ENCODE measurements at regions not wholly inside any gene's neighbourhood (a gene's known extent, or its start where the extent isn't known, plus 50 kb on each side); places are given as distances from the start of the nearest gene placed in this dataset.

- no peak for DNase-seq
- H3K4me3 Mint-ChIP-seq, result no peak overlapping the region
- H4K91ac ChIP-seq (ENCODE audit: insufficient read length, low read depth, low read length), result no peak overlapping the region
- no peak overlapping the region for H3K27ac ChIP-seq (ENCODE audit: insufficient read length, low read depth, low read length)
- H2BK5ac ChIP-seq (ENCODE audit: insufficient read length, low read length), result no peak overlapping the region
- H4K8ac ChIP-seq (replicated peaks; ENCODE audit: insufficient read length, low read depth, low read length), result no peak overlapping the region
- no peak overlapping the region for H3K4ac ChIP-seq (ENCODE audit: low read depth, low read length)
- H4K5ac ChIP-seq (ENCODE audit: insufficient read length, low read depth, low read length), result no peak overlapping the region
- H3T11ph ChIP-seq (ENCODE audit: low read length), result no peak overlapping the region
- H3K27me3 ChIP-seq (ENCODE audit: insufficient read depth, low read length), result no peaks in the 10 kb centered on the region
- no peak overlapping the region for H3K9ac ChIP-seq (ENCODE audit: extremely low read depth, insufficient read length, low read length)
- H2BK12ac ChIP-seq (ENCODE audit: insufficient read length, low read depth, low read length), result no peak overlapping the region
- H3K23me2 ChIP-seq (ENCODE audit: insufficient read length, low read depth, low read length, poor library complexity, severe bottlenecking), result no peaks in the 10 kb centered on the region
- no peaks in the 10 kb centered on the region for H3K79me1 ChIP-seq (ENCODE audit: insufficient read depth, low read depth, low read length, poor library complexity, severe bottlenecking)
- WGBS (ENCODE audit: extremely low coverage, insufficient read length, low lambda C conversion rate), result no CpG with 5 or more reads among the region's 6 CpGs
- H3K4me1 Mint-ChIP-seq, result peaks cover 5 to 8% of the 10 kb centered on the region in 2 experiments
- H3K27ac Mint-ChIP-seq, result no peak overlapping the region
- no peak overlapping the region for H2BK120ac ChIP-seq (ENCODE audit: low read depth, low read length, poor library complexity, severe bottlenecking)
- H3K56ac ChIP-seq (ENCODE audit: insufficient read length, low read depth, low read length), result no peak overlapping the region
- H3K14ac ChIP-seq (ENCODE audit: insufficient read depth, low read length), result no peak overlapping the region
- peaks cover 0 to 2% of the 10 kb centered on the region in 2 experiments; a peak in 1 of 5 replicates for H3K9me3 Mint-ChIP-seq
- H4K20me1 ChIP-seq (ENCODE audit: control insufficient read depth, insufficient read depth, insufficient read length), result no peaks in the 10 kb centered on the region
- H3K79me2 ChIP-seq (ENCODE audit: insufficient read depth, low read length), result no peaks in the 10 kb centered on the region
- no peak overlapping the region for H3K23ac ChIP-seq (ENCODE audit: insufficient read length, low read depth, low read length)
- no peak for TF ChIP-seq CTCF (conservative IDR thresholded peaks at IDR 0.05)
- no peak overlapping the region for H2BK20ac ChIP-seq (ENCODE audit: low read depth, low read length, poor library complexity, severe bottlenecking)
- H3K9me3 ChIP-seq (ENCODE audit: control insufficient read depth, low read depth, low read length), result no peaks in the 10 kb centered on the region
- no peak overlapping the region for H2AK5ac ChIP-seq (ENCODE audit: insufficient read length, low read length)
- no peak overlapping the region for H2BK15ac ChIP-seq (ENCODE audit: low read depth, low read length)
- no peak overlapping the region for H2AFZ ChIP-seq (ENCODE audit: low read length)
- no peaks in the 10 kb centered on the region for H3K4me1 ChIP-seq (ENCODE audit: insufficient read depth, low read length)
- no peaks in the 10 kb centered on the region for H3K36me3 Mint-ChIP-seq (ENCODE audit: insufficient read depth in 1 of 3, low read depth in 3 of 3)
- H3K18ac ChIP-seq (ENCODE audit: insufficient read length, low read depth, low read length), result no peak overlapping the region
- no peak overlapping the region for H3K4me2 ChIP-seq (ENCODE audit: insufficient read depth, insufficient read length, low read length)
- H3K27me3 Mint-ChIP-seq (ENCODE audit: low read depth), result peaks cover 29% of the 10 kb centered on the region
Observed at GRCh38 chr5:73256012-73256411, 83.0 kb downstream of the TMEM174 start.

Measured in H9 (cell line).